ENCODE measurements at regions not wholly inside any gene's neighbourhood (a gene's known extent, or its start where the extent isn't known, plus 50 kb on each side); places are given as distances from the start of the nearest gene placed in this dataset.

DNA sequence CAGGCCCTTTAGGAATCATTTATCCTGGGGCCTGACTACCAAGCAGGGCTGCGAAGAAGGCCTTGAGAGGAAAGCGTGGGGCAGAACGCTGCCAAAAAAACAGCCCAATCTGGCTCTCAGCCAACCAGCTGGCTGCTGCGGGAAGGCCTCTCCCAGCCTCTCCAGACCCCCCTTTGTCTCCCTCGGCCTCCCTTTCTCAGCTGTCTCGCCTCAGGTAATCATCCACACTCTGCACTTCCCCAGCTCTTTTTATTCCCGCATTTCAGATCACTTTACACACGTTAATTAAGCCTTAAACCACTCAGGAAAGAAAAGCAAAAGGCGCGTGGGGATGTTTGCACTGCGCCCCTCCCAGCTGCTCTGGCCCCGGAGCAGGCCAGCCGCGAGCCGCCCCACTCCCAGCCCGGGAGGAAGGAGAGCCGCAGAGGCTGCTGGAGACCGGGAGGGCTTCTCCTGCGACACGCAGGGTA is 208.2 kb upstream of the FOXN3 start:
- TF ChIP-seq, protein P1, sequence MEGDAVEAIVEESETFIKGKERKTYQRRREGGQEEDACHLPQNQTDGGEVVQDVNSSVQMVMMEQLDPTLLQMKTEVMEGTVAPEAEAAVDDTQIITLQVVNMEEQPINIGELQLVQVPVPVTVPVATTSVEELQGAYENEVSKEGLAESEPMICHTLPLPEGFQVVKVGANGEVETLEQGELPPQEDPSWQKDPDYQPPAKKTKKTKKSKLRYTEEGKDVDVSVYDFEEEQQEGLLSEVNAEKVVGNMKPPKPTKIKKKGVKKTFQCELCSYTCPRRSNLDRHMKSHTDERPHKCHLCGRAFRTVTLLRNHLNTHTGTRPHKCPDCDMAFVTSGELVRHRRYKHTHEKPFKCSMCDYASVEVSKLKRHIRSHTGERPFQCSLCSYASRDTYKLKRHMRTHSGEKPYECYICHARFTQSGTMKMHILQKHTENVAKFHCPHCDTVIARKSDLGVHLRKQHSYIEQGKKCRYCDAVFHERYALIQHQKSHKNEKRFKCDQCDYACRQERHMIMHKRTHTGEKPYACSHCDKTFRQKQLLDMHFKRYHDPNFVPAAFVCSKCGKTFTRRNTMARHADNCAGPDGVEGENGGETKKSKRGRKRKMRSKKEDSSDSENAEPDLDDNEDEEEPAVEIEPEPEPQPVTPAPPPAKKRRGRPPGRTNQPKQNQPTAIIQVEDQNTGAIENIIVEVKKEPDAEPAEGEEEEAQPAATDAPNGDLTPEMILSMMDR (IDR thresholded peaks at IDR 0.05), result no peak
- no peak for TF ChIP-seq POLR2A (IDR thresholded peaks at IDR 0.05)
